CD4-positive, alpha-beta memory T cell (primary cell): ENCODE measurements at regions not wholly inside any gene's neighbourhood (a gene's known extent, or its start where the extent isn't known, plus 50 kb on each side); places are given as distances from the start of the nearest gene placed in this dataset.

ENCODE experiments used
- CTCF ChIA-PET: fragments of 350-600 bp; sonication (Branson Sonifier 250); formaldehyde crosslinking; loops from one replicate; lab custom pipeline; 2021; ENCODE audit warnings: inconsistent platforms; ENCODE audit not compliant: partially characterized antibody; lab: Charles Lee
- POLR2A ChIA-PET: fragments of 350-600 bp; sonication (Branson Sonifier 250); formaldehyde crosslinking; loops from one replicate; lab custom pipeline; 2021; ENCODE audit not compliant: partially characterized antibody; lab: Charles Lee
- DNase-seq, 5 donors: peaks; one replicate each; pipeline versions ENCODE4 v3.0.0 to v3.0.0-alpha.2; 2020 to 2022; ENCODE audit warnings: mixed read lengths in 1 of 5
- H3K27ac ChIP-seq: one replicate; pipeline ENCODE4 v1.7.0; 2013; ENCODE audit warnings: low read depth, low read length
- H3K27me3 ChIP-seq: 2 replicates; pipeline ENCODE4 v1.7.0; 2013; ENCODE audit warnings: mild to moderate bottlenecking, low read length, moderate library complexity; ENCODE audit not compliant: insufficient read depth
- H3K36me3 ChIP-seq: 2 replicates; pipeline ENCODE4 v1.7.0; 2013; ENCODE audit warnings: mild to moderate bottlenecking, low read length, moderate library complexity; ENCODE audit not compliant: insufficient read depth
- H3K4me1 ChIP-seq: 2 replicates; pipeline ENCODE4 v1.7.0; 2013; ENCODE audit warnings: mild to moderate bottlenecking, low read length, moderate library complexity; ENCODE audit not compliant: insufficient read depth
- H3K4me3 ChIP-seq, 2 donors: one replicate each; pipeline ENCODE4 v1.7.0; 2013; ENCODE audit warnings: low read length in 2 of 2, mild to moderate bottlenecking in 1 of 2
- H3K9me3 ChIP-seq, 2 donors: one replicate each; pipeline ENCODE4 v1.7.0; 2013; ENCODE audit warnings: low read length in 2 of 2, control low read depth in 1 of 2; ENCODE audit not compliant: control insufficient read depth in 1 of 2
- H3K27ac Mint-ChIP-seq, 7 donors: one replicate each; pipeline ENCODE4 v1.8.0; 2020 to 2021; ENCODE audit warnings: mixed read lengths in 7 of 7, mild to moderate bottlenecking in 6 of 7, inconsistent platforms in 3 of 7, moderate library complexity in 3 of 7
- H3K27me3 Mint-ChIP-seq, 2 donors: one replicate each; pipeline ENCODE4 v1.8.0; 2020 to 2021; ENCODE audit warnings: mixed read lengths in 2 of 2
- H3K36me3 Mint-ChIP-seq, 2 donors: one replicate each; pipeline ENCODE4 v1.8.0; 2020 to 2021; ENCODE audit warnings: mixed read lengths in 2 of 2, inconsistent platforms in 1 of 2, mild to moderate bottlenecking in 1 of 2
- H3K4me1 Mint-ChIP-seq, 4 donors: one replicate each; pipeline ENCODE4 v1.8.0; 2020 to 2021; ENCODE audit warnings: mixed read lengths in 4 of 4, mild to moderate bottlenecking in 1 of 4
- H3K4me3 Mint-ChIP-seq, 8 donors: one replicate each; pipeline ENCODE4 v1.8.0; 2020 to 2021; ENCODE audit warnings: mixed read lengths in 8 of 8, mild to moderate bottlenecking in 7 of 8, moderate library complexity in 6 of 8, inconsistent platforms in 3 of 8
- H3K9me3 Mint-ChIP-seq, 8 donors: one replicate each; pipeline ENCODE4 v1.8.0; 2020 to 2021; ENCODE audit warnings: mixed read lengths in 8 of 8, mild to moderate bottlenecking in 5 of 8, inconsistent platforms in 3 of 8, moderate library complexity in 1 of 8
- intact Hi-C: fragments of 100-400 bp; cut with micrococcal nuclease; formaldehyde crosslinking; loops from one replicate; pipeline ENCODE4 v1.15.1; 2023

GRCh38 chr6:118400098-118400497, 148.0 kb upstream of the PLN start:
- Histone ChIP-seq H3K27me3 (no peaks in the 10 kb centered on the region), H3K4me1 (no peaks in the 10 kb centered on the region), H3K36me3 (no peaks in the 10 kb centered on the region), H3K4me3 (no peak overlapping the region), H3K9me3 (no peaks in the 10 kb centered on the region), H3K27ac (no peak overlapping the region)
- ChIA-PET CTCF (no interaction called here), POLR2A (no interaction called here)
- Mint-ChIP-seq H3K9me3 (no peaks in the 10 kb centered on the region), H3K36me3 (peaks cover 0 to 6% of the 10 kb centered on the region in 2 donors), H3K27ac (no peak overlapping the region), H3K4me3 (no peak overlapping the region), H3K27me3 (no peaks in the 10 kb centered on the region), H3K4me1 (no peaks in the 10 kb centered on the region)
- intact Hi-C loops: no loop called here
- DNase-seq: no peak

GRCh38 chr6:118400582-118400981, 147.5 kb upstream of the PLN start:
- H3K36me3 ChIP-seq: no peaks in the 10 kb centered on the region
- Mint-ChIP-seq H3K36me3 (peaks cover 0 to 6% of the 10 kb centered on the region in 2 donors), H3K4me3 (no peak overlapping the region), H3K9me3 (no peaks in the 10 kb centered on the region), H3K4me1 (no peaks in the 10 kb centered on the region), H3K27me3 (no peaks in the 10 kb centered on the region), H3K27ac (no peak overlapping the region)
- H3K27me3 ChIP-seq: no peaks in the 10 kb centered on the region
- H3K9me3 ChIP-seq: no peaks in the 10 kb centered on the region
- no peak overlapping the region for H3K27ac ChIP-seq
- ChIA-PET CTCF (no interaction called here), POLR2A (no interaction called here)
- H3K4me1 ChIP-seq: no peaks in the 10 kb centered on the region
- H3K4me3 ChIP-seq: no peak overlapping the region
- intact Hi-C loops: no loop called here
- no peak for DNase-seq

GRCh38 chr6:118401325-118401975, 146.6 kb upstream of the PLN start:
- Mint-ChIP-seq H3K4me1 (no peaks in the 10 kb centered on the region), H3K4me3 (no peak overlapping the region), H3K27me3 (no peaks in the 10 kb centered on the region), H3K36me3 (peaks cover 2 to 13% of the 10 kb centered on the region in 2 donors), H3K9me3 (peaks cover 0 to 3% (median 0%) of the 10 kb centered on the region in 8 donors), H3K27ac (no peak overlapping the region)
- ChIA-PET POLR2A (no interaction called here), CTCF (no interaction called here)
- intact Hi-C loops: no loop called here
- no peak for DNase-seq
- Histone ChIP-seq H3K36me3 (no peaks in the 10 kb centered on the region), H3K4me3 (no peak overlapping the region), H3K4me1 (no peaks in the 10 kb centered on the region), H3K27ac (no peak overlapping the region), H3K27me3 (no peaks in the 10 kb centered on the region), H3K9me3 (no peaks in the 10 kb centered on the region)

- Mint-ChIP-seq H3K9me3 (peaks cover 0 to 3% (median 0%) of the 10 kb centered on the region in 8 donors), H3K27ac (no peak overlapping the region), H3K27me3 (no peaks in the 10 kb centered on the region), H3K4me3 (no peak overlapping the region), H3K4me1 (no peaks in the 10 kb centered on the region), H3K36me3 (peaks cover 7 to 28% of the 10 kb centered on the region in 2 donors)
- intact Hi-C loops: no loop called here
- Histone ChIP-seq H3K36me3 (no peaks in the 10 kb centered on the region), H3K27me3 (no peaks in the 10 kb centered on the region), H3K4me3 (no peak overlapping the region), H3K27ac (no peak overlapping the region), H3K4me1 (no peaks in the 10 kb centered on the region), H3K9me3 (no peaks in the 10 kb centered on the region)
- ChIA-PET POLR2A (no interaction called here), CTCF (no interaction called here)
- DNase-seq: no peak
Observed at GRCh38 chr6:118403036-118403435, 145.1 kb upstream of the PLN start.

GRCh38 chr6:118408863-118409262, 139.2 kb upstream of the PLN start:
- DNase-seq: no peak
- peaks cover 21 to 50% of the 10 kb centered on the region in 2 donors for H3K36me3 Mint-ChIP-seq
- H3K4me3 ChIP-seq: no peak overlapping the region
- H3K4me3 Mint-ChIP-seq: no peak overlapping the region
- H3K27me3 Mint-ChIP-seq: no peaks in the 10 kb centered on the region
- H3K4me1 Mint-ChIP-seq: no peaks in the 10 kb centered on the region
- intact Hi-C loops: no loop called here
- ChIA-PET CTCF (no interaction called here), POLR2A (no interaction called here)
- no peaks in the 10 kb centered on the region for H3K4me1 ChIP-seq
- H3K36me3 ChIP-seq: no peaks in the 10 kb centered on the region
- no peak overlapping the region for H3K27ac ChIP-seq
- no peak overlapping the region for H3K27ac Mint-ChIP-seq
- no peaks in the 10 kb centered on the region for H3K27me3 ChIP-seq
- no peaks in the 10 kb centered on the region for H3K9me3 ChIP-seq
- peaks cover 3 to 22% (median 12%) of the 10 kb centered on the region in 8 donors for H3K9me3 Mint-ChIP-seq

- Histone ChIP-seq H3K4me1 (no peaks in the 10 kb centered on the region), H3K36me3 (no peaks in the 10 kb centered on the region), H3K4me3 (no peak overlapping the region), H3K27me3 (no peaks in the 10 kb centered on the region), H3K9me3 (no peaks in the 10 kb centered on the region), H3K27ac (no peak overlapping the region)
- Mint-ChIP-seq H3K9me3 (peaks cover 5 to 22% (median 12%) of the 10 kb centered on the region in 8 donors), H3K36me3 (peaks cover 21 to 50% of the 10 kb centered on the region in 2 donors), H3K27ac (no peak overlapping the region), H3K4me3 (no peak overlapping the region), H3K4me1 (no peaks in the 10 kb centered on the region), H3K27me3 (no peaks in the 10 kb centered on the region)
- ChIA-PET CTCF (no interaction called here), POLR2A (no interaction called here)
- no peak for DNase-seq
- intact Hi-C loops: no loop called here
Observed at GRCh38 chr6:118410001-118410400, 138.1 kb upstream of the PLN start.
